GM12891 (cell line): ENCODE measurements at regions not wholly inside any gene's neighbourhood (a gene's known extent, or its start where the extent isn't known, plus 50 kb on each side); places are given as distances from the start of the nearest gene placed in this dataset.

Source experiments
- DNase-seq: peaks from one replicate; pipeline ENCODE4 v3.0.0; 2011; ENCODE audit warnings: low spot score; ENCODE audit not compliant: insufficient read length
- FAIRE-seq: peaks from 2 replicates; lab custom pipeline; 2011; peaks lifted over from hg19 to GRCh38; lab: Jason Lieb, UNC
- PAX5 ChIP-seq: IDR thresholded peaks from 2 replicates; pipeline ENCODE4 v1.6.1; 2011; ENCODE audit warnings: low read length, moderate library complexity, mild to moderate bottlenecking; ENCODE audit not compliant: insufficient read depth, severe bottlenecking
- POLR2A ChIP-seq: IDR thresholded peaks from 2 replicates; pipeline ENCODE4 v1.6.1; 2011; ENCODE audit warnings: low read depth, low read length, control low read depth
- POLR2AphosphoS5 ChIP-seq: IDR thresholded peaks from 2 replicates; pipeline ENCODE4 v1.6.1; 2011; ENCODE audit warnings: low read depth, low read length, control low read depth
- POU2F2 ChIP-seq: IDR thresholded peaks from 2 replicates; pipeline ENCODE4 v1.6.1; 2011; ENCODE audit warnings: low read depth, mild to moderate bottlenecking, control low read depth, low read length, moderate library complexity
- SPI1 ChIP-seq: IDR thresholded peaks from 2 replicates; pipeline ENCODE4 v1.6.1; 2011; ENCODE audit warnings: low read depth, low read length, control low read depth
- TAF1 ChIP-seq: IDR thresholded peaks from 2 replicates; pipeline ENCODE4 v1.6.1; 2011; ENCODE audit warnings: low read depth, low read length, control low read depth

DNA sequence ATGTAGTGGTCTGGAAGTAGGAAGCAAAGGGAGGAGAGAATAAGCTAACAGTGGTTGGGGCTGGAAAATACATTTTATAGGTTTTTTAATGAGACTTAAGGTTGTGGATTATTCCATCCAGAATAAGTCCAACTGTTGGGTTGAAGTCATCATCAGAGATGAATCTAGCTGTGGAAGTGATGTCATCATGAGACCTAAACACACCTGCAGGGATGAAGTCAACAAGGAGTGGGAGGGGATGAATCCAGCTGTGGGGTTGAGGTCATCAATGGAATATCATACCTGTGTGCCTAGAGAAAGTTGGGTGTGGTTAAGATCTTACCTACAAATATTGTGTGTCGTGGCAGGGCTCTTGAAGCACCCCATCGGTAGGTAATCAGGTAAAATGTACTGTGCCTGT, 730.7 kb downstream of the RFPL4B start:
- TF ChIP-seq POLR2A: no peak
- TF ChIP-seq TAF1: no peak
- no peak for TF ChIP-seq PAX5
- TF ChIP-seq POU2F2: no peak
- no peak for TF ChIP-seq POLR2AphosphoS5
- no peak for TF ChIP-seq SPI1
- no peak for DNase-seq
- FAIRE-seq: peak; percentile 45

DNA sequence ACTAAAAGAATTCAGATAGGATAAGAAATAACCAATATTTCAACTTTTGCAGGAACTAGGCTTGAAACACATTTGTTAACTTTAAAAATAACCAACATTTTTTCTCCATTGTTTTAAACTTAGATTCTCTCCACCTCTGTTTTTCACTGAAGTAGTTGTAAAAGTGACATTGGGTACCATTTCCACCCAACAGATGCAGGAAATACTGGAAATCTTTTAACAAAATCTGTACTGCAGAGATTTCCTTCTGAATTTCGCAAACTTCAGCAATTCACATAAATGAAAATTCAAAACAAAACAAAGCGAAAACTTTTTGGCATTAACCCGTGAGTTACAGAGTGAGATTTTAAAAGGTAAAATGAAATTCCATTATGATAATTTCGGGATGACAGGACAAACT, 731.7 kb downstream of the RFPL4B start:
- TF ChIP-seq PAX5: no peak
- no peak for DNase-seq
- FAIRE-seq: no peak

DNA sequence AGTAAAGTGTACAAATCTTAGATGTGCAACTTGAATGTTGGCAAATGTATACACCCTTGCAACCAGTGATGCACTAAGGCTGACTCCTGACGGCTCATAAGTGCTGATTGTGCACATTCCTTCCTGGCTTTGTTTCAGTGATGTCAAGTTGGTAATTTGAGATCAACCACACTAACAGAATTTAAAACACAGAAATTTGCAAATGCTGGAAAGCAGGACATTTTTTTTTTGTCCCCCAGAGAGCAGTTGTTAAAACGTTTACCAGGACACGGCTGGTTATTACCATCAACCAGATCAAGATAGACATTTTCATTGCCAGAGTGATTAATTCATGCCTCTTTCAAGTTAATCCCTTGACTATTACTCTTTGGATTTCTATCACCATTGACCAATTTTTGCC, 735.6 kb downstream of the RFPL4B start:
- TF ChIP-seq SPI1 (no peak), POLR2AphosphoS5 (no peak), POLR2A (no peak), TAF1 (no peak), PAX5 (no peak), POU2F2 (no peak)
- DNase-seq: no peak
- FAIRE-seq: no peak

DNA sequence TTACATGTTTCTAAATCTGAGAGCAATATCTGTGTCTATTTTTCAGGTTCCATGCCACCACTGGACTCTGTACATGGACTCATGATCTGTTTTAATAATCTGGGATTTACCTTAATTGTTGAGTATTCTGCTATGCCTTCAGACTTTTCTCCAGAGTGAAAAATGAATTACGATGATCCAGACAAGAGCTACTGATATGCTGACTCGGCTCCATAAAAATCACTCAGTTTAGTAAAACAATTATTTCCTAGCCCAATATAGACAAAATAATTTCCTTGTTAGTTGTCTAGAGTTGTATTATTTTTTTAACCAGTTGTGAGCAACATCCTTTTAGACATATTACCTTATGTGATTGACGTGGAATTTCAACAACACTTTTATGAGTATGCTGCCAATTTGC, 736.8 kb downstream of the RFPL4B start:
- no peak for TF ChIP-seq PAX5
- no peak for TF ChIP-seq POLR2A
- no peak for TF ChIP-seq POLR2AphosphoS5
- TF ChIP-seq TAF1: no peak
- no peak for TF ChIP-seq SPI1
- no peak for TF ChIP-seq POU2F2
- FAIRE-seq (no peak), DNase-seq (no peak)

DNA sequence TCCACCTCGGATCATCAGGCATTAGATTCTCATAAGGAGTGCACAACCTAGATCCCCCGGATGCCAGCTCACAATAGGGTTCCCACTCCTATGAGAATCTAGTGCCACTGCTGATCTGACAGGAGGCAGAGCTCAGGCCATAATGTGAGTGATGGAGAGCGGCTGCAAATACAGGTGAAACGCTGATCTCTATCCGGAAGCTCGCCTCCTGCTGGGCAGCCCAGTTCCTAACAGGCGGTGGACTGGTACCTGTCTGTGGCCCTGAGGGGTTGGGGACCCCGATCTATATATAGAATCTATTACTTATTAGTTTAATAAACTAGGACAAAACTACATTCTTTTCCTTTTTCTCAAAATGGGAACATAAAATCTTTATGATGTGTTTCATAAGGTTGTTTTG, 741.9 kb downstream of the RFPL4B start:
- no peak for TF ChIP-seq POLR2AphosphoS5
- no peak for TF ChIP-seq POU2F2
- no peak for TF ChIP-seq TAF1
- no peak for TF ChIP-seq PAX5
- DNase-seq (no peak), FAIRE-seq (no peak)

DNA sequence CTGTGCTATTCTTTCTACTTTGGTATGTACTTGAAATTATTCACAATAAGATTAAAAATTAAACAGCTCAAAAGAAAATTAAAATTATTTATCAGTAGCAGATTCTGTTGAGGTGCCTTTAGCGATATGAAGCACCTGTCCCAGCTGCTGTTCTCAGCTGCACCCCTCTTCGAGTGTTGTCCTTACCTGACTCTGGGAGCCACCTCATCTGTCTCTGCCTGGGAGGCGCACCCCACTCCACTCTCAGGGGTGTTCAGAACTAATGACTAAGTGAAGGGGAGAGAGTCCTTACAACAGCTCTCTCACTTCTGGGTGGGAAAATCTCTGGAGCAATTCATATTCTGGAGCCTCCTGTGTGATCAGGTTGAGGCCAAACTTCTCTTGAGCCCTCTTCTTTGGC, 745.7 kb downstream of the RFPL4B start:
- TF ChIP-seq PAX5: no peak
- no peak for TF ChIP-seq TAF1
- TF ChIP-seq POLR2A: no peak
- TF ChIP-seq SPI1: no peak
- TF ChIP-seq POLR2AphosphoS5: no peak
- TF ChIP-seq POU2F2: no peak
- FAIRE-seq (no peak), DNase-seq (no peak)

DNA sequence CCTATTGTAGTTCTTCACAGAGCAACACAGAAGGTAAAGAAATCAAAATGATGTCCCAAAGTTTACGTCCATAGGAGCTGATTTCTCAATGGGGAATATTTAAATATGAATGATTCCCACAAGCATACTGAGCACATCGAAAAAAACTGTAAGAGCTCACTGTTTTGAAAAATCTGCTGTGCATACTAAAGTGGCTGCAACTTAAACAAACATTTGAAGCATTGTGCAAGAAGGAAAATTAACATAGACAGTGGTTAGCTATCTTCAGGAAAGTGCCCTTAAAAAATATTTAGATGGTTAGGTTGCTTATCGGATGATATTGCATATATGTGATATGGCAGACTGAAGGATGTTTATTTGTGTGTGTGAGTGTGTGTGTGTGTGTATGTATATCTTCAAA, 747.6 kb downstream of the RFPL4B start:
- TF ChIP-seq POU2F2 (no peak), SPI1 (no peak), POLR2AphosphoS5 (no peak), TAF1 (no peak), PAX5 (no peak), POLR2A (no peak)
- DNase-seq: no peak
- no peak for FAIRE-seq

DNA sequence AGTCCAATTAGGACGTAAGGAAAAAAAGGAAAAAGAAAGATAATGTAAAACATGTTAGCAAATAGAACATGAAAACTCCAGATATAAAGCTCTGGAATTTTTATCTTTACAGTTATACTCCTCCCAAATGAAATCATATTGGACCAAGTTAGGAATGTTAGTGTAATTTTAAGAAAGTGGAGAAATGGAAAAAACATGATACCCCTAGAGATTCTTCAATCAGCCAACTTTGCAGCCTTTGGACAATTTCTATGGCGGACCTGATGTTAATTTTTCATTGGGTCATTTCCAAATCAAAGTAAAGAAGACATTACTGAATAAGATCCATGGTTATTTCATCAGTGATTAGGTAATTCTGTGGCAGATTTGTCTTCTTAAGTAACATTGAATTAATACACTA, 748.7 kb downstream of the RFPL4B start:
- no peak for DNase-seq
- no peak for FAIRE-seq
- TF ChIP-seq TAF1 (no peak), POLR2A (no peak), POU2F2 (no peak), PAX5 (no peak), POLR2AphosphoS5 (no peak), SPI1 (no peak)

DNA sequence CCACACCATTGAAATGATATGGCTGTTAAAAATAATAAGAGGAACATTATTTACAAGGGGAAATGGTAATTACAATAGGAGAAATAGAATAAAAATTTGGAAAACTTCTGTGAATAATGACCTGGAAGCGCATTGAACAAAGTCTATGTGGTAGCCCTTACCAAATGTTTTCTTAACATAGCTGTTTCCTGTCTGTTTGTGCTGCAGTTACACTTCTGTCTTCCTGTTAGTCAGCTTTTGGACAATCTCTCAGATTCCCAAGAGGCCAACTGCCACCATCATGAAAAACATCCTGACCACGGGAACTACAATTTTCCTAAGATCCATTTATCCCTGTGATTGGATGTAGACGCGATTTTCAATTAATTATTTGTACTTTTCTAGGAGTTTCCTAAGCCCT, 754.4 kb upstream of the MARCKS start:
- TF ChIP-seq TAF1: no peak
- TF ChIP-seq POU2F2: no peak
- TF ChIP-seq SPI1: no peak
- no peak for TF ChIP-seq POLR2AphosphoS5
- TF ChIP-seq PAX5: no peak
- TF ChIP-seq POLR2A: no peak
- DNase-seq (no peak), FAIRE-seq (no peak)

DNA sequence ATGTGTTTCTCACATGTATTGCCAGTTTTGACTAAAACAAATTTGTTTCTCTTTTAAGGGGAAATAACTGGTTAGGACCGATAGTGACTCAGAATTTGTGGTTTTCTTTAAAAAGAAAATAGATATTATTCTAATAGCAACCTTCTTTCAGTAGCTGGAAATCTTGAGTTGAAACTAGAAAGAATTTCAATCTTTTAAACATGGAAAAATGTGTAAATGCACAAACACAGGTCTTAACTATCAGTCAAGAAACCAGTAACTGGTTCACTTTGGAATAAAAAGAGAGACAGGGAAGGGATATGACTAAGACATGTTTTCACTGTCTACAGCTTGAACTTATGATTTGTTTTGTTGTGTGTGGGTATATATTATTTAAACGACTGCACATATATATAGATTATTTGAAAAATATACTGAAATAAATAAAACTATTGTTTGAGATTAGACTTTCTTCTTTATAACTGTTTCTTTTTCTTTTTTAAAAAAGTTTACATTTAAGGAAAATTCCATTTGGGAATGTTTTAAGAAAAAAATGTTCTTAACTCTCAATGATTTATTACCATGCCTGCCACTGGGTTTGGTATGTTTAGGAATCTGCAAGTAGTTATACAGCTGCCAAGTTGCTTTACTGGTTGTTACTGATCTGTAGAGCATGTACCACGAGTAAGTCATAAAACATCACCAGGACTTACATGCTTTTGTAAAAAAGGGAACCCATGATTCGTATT, 753.3 kb upstream of the MARCKS start:
- no peak for FAIRE-seq
- TF ChIP-seq POU2F2: no peak
- no peak for TF ChIP-seq SPI1
- no peak for TF ChIP-seq POLR2A
- no peak for TF ChIP-seq TAF1
- no peak for TF ChIP-seq PAX5
- TF ChIP-seq POLR2AphosphoS5: no peak
- no peak for DNase-seq
